Tibial artery (tissue), 4 donors: ENCODE measurements at regions not wholly inside any gene's neighbourhood (a gene's known extent, or its start where the extent isn't known, plus 50 kb on each side); places are given as distances from the start of the nearest gene placed in this dataset.

Experiments used
- DNase-seq, 2 donors: peaks; one replicate each; pipeline ENCODE4 v3.0.0-alpha.2; 2019
- H3K27ac ChIP-seq, 2 donors: fragments of 200-600 bp; sonication (generic) in 1 of 2; 1 replicate in 1 of 2; 2 replicates in 1 of 2; pipeline ENCODE4 v1.5.1; 2018 to 2019; ENCODE audit warnings: mild to moderate bottlenecking in 1 of 2
- H3K27me3 ChIP-seq, 2 donors: fragments of 200-600 bp; sonication (generic) in 1 of 2; one replicate each; pipeline versions ENCODE4 v1.5.1 to v1.6.0; 2016 to 2019
- H3K36me3 ChIP-seq, 3 donors: fragments of 200-600 bp; sonication (generic) in 2 of 3; one replicate each; pipeline ENCODE4 v1.5.1; 2016 to 2019; ENCODE audit warnings: mild to moderate bottlenecking in 2 of 3
- H3K4me1 ChIP-seq, 4 donors: fragments of 200-600 bp; sonication (generic) in 2 of 4; 1 replicate in 3 of 4; 2 replicates in 1 of 4; pipeline ENCODE4 v1.5.1; 2016 to 2019
- H3K4me3 ChIP-seq, 2 donors: fragments of 200-600 bp; sonication (generic) in 1 of 2; 1 replicate in 1 of 2; 2 replicates in 1 of 2; pipeline ENCODE4 v1.5.1; 2018 to 2019; ENCODE audit warnings: mild to moderate bottlenecking in 2 of 2
- H3K9me3 ChIP-seq, 3 donors: fragments of 200-600 bp; sonication (generic) in 1 of 3; one replicate each; pipeline ENCODE4 v1.5.1; 2016 to 2019
- intact Hi-C: fragments of 100-400 bp; cut with DNase I; formaldehyde crosslinking; loops from one replicate; pipeline ENCODE4 v1.15.0; 2023; ENCODE audit warnings: low total_unique reads
- TF ChIP-seq, protein P1 (sequence below), 2 experiments: fragments of 200-600 bp in 1 of 2; fragments of 450-650 bp in 1 of 2; IDR thresholded peaks; one replicate each; pipeline ENCODE4 v1.5.1; 2017 to 2019; ENCODE audit warnings: antibody characterized with exemption in 2 of 2, mild to moderate bottlenecking in 1 of 2, moderate library complexity in 1 of 2

DNA sequence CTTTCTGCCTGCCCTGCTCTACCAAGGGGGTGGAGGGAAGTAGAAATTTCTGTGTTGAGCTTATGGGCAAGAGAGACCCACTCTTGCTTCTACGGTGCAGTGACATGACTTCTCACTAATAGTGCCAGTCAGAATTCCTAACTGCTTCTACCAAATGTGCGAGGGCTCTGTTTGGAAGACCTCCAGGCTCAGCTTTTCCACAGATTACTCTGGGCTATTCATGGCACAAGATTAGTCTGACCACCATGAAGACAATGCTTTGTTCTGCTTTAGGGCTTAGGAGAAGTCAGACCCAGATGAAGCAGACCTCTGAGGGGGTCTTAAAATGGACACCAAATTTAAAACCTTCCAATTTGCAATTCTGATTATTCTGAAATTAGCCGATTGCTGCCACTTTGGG is 195.9 kb upstream of the TBC1D5 start:
- intact Hi-C loops, result no loop called here

DNA sequence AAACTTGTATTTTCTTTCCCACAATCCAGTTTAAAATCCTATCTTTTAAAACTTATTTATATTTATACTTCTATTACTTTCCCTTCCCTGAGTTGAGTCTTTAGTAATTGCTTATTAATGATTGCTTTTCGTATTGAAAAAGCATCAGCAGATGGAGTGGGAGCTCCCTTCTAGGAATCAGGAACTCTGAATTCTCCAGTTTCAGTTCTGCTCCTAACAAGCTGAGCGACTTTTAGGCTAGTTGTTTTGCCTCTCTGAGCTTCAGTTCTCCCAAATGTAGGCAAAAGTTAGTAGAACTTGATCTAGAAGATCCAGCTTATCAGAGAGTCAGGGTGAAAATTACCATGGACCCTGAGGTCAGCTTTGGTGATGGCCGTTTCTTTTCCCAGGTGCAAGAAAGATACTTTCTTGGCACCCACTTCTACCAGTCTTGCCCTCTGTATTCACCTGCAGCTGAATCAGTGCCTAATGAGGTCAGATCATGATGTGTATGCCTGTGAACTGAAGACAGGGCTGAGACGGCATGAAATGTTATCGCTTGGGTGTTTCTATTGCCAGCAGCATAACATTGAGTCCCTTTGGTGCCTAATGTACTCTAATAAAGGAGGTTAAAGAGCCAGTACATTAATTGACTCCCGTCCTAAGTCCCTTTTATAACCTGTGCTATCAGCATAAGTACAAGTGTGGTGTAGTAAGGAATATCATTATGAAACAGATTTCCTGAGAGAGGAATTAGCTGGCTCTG is 194.5 kb upstream of the TBC1D5 start:
- intact Hi-C loops, result no loop called here
- no peak overlapping the region for H3K4me3 ChIP-seq

More for the DNA sequence above, 195.9 kb upstream of the TBC1D5 start:
- no peak overlapping the region for H3K4me3 ChIP-seq
- TF ChIP-seq, protein P1, sequence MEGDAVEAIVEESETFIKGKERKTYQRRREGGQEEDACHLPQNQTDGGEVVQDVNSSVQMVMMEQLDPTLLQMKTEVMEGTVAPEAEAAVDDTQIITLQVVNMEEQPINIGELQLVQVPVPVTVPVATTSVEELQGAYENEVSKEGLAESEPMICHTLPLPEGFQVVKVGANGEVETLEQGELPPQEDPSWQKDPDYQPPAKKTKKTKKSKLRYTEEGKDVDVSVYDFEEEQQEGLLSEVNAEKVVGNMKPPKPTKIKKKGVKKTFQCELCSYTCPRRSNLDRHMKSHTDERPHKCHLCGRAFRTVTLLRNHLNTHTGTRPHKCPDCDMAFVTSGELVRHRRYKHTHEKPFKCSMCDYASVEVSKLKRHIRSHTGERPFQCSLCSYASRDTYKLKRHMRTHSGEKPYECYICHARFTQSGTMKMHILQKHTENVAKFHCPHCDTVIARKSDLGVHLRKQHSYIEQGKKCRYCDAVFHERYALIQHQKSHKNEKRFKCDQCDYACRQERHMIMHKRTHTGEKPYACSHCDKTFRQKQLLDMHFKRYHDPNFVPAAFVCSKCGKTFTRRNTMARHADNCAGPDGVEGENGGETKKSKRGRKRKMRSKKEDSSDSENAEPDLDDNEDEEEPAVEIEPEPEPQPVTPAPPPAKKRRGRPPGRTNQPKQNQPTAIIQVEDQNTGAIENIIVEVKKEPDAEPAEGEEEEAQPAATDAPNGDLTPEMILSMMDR (IDR thresholded peaks at IDR 0.05), result no peak
- H3K36me3 ChIP-seq, result no peaks in the 10 kb centered on the region
- H3K4me1 ChIP-seq, result no peaks in the 10 kb centered on the region
- no peaks in the 10 kb centered on the region for H3K9me3 ChIP-seq
- DNase-seq, result no peak
- no peaks in the 10 kb centered on the region for H3K27me3 ChIP-seq
- H3K27ac ChIP-seq, result no peak overlapping the region

DNA sequence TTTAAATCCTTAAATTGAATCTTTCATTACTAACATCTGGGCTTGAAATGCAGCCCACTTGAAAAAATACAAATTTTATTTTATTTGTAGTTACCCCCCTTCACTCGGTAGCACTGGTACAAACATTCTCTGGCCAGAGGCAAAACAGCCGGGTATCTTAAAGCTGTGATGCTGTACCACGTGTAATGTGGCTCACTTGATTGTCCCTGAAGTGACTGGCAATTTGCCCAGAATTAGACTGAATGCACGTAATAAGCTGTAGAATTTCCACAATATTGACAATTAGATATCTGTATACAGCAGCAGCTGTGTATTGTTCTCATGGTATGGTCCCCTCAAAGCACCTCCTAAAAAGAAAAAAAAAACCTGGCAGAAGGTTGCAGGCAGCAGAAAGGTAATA is 192.8 kb upstream of the TBC1D5 start:
- H3K27ac ChIP-seq, result no peak overlapping the region
- H3K4me3 ChIP-seq, result no peak overlapping the region
- intact Hi-C loops, result no loop called here
- DNase-seq, result no peak
- no peaks in the 10 kb centered on the region for H3K4me1 ChIP-seq
- TF ChIP-seq, protein P1 (IDR thresholded peaks at IDR 0.05), result no peak
- H3K27me3 ChIP-seq, result no peaks in the 10 kb centered on the region
- no peaks in the 10 kb centered on the region for H3K9me3 ChIP-seq
- no peaks in the 10 kb centered on the region for H3K36me3 ChIP-seq

More for the DNA sequence above, 194.5 kb upstream of the TBC1D5 start:
- no peaks in the 10 kb centered on the region for H3K9me3 ChIP-seq
- no peaks in the 10 kb centered on the region for H3K27me3 ChIP-seq
- DNase-seq, result no peak
- H3K36me3 ChIP-seq, result no peaks in the 10 kb centered on the region
- no peak overlapping the region for H3K27ac ChIP-seq
- TF ChIP-seq, protein P1 (IDR thresholded peaks at IDR 0.05), result no peak
- H3K4me1 ChIP-seq, result no peaks in the 10 kb centered on the region

DNA sequence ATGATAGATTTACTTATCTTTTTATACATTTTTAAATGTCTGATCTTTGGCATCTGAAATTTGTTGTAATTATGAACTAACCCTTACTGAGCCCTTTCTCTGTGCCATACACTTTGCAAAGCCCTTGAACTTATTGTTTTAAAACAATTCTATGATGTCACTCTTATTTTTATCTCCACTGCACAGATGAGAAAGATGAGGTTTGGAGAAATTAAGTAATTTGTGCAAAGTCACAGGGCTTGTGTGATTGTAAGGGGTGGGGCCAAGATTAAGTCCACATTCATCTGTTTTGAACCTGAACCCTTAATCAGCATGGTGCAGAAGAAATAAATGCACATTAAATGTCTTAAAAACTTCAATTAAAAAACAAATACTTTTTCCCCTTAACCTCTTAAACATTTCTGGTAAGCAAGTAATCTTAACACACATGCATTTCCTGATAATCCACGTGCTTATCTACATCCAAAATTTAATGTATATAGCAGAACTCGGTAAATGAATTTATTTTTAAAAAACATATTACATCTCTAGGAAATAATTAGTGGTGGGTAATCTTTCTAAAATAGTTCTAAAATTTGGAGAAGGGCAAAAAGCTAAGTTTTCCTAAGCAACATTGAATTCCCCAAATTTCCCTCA is 189.8 kb upstream of the TBC1D5 start:
- no peak overlapping the region for H3K27ac ChIP-seq
- H3K4me3 ChIP-seq, result no peak overlapping the region
- TF ChIP-seq, protein P1 (IDR thresholded peaks at IDR 0.05), result no peak
- intact Hi-C loops, result no loop called here
- H3K4me1 ChIP-seq, result no peaks in the 10 kb centered on the region
- no peaks in the 10 kb centered on the region for H3K36me3 ChIP-seq
- DNase-seq, result no peak
- H3K27me3 ChIP-seq, result no peaks in the 10 kb centered on the region
- H3K9me3 ChIP-seq, result no peaks in the 10 kb centered on the region

DNA sequence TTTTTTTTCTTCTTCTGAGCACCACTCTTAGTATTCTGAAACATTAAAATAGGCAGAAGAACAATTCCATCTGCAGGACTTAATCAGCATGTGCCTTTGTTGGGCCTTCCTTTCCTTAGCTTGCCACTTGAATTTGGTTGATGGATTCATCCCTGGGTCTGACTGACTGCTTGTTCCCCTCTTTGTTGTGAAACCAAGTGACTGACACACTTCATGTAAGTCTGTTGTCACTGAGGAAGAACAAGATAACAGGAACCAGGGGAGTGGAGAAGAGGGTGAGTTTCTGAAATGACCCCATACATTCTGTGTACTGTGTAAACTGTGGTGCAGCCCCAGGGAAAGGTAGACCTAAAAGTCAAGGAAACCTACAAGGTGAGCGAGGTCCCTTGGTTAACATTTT is 188.7 kb upstream of the TBC1D5 start:
- H3K9me3 ChIP-seq, result no peaks in the 10 kb centered on the region
- intact Hi-C loops, result no loop called here
- H3K36me3 ChIP-seq, result no peaks in the 10 kb centered on the region
- no peak overlapping the region for H3K4me3 ChIP-seq
- no peak for DNase-seq
- no peaks in the 10 kb centered on the region for H3K27me3 ChIP-seq
- TF ChIP-seq, protein P1 (IDR thresholded peaks at IDR 0.05), result no peak
- no peaks in the 10 kb centered on the region for H3K4me1 ChIP-seq
- no peak overlapping the region for H3K27ac ChIP-seq
